CD8-positive, alpha-beta memory T cell (primary cell): ENCODE measurements at regions not wholly inside any gene's neighbourhood (a gene's known extent, or its start where the extent isn't known, plus 50 kb on each side); places are given as distances from the start of the nearest gene placed in this dataset.
"Not testable (repeated sequence)": the region's sequence is repeated elsewhere in the genome, so short reads cannot be mapped to it uniquely, and the experiment has no call there.

Source experiments
- CTCF ChIA-PET: fragments of 350-600 bp; sonication (Branson Sonifier 250); formaldehyde crosslinking; loops from one replicate; lab custom pipeline; 2021; ENCODE audit warnings: antibody characterized with exemption; lab: Charles Lee
- POLR2A ChIA-PET: fragments of 350-600 bp; sonication (Branson Sonifier 250); formaldehyde crosslinking; loops from one replicate; lab custom pipeline; 2021; ENCODE audit warnings: antibody characterized with exemption; lab: Charles Lee
- DNase-seq, 5 donors: peaks; one replicate each; pipeline versions ENCODE4 v3.0.0 to v3.0.0-alpha.2; 2020 to 2022; ENCODE audit warnings: mixed read lengths in 1 of 5
- H3K27ac ChIP-seq: one replicate; pipeline ENCODE4 v1.7.0; 2013; ENCODE audit warnings: low read depth, mild to moderate bottlenecking, low read length, moderate library complexity
- H3K27me3 ChIP-seq: 2 replicates; pipeline ENCODE4 v1.7.0; 2013; ENCODE audit warnings: low read length, mild to moderate bottlenecking; ENCODE audit not compliant: insufficient read depth, poor library complexity, severe bottlenecking
- H3K36me3 ChIP-seq: 2 replicates; pipeline ENCODE4 v1.7.0; 2013; ENCODE audit warnings: mild to moderate bottlenecking, low read length, moderate library complexity; ENCODE audit not compliant: insufficient read depth
- H3K4me1 ChIP-seq: 2 replicates; pipeline ENCODE4 v1.7.0; 2013; ENCODE audit warnings: mild to moderate bottlenecking, low read length, moderate library complexity; ENCODE audit not compliant: insufficient read depth
- H3K4me3 ChIP-seq: 2 replicates; pipeline ENCODE4 v1.7.0; 2013; ENCODE audit warnings: mild to moderate bottlenecking, low read length
- H3K9me3 ChIP-seq: 2 replicates; pipeline ENCODE4 v1.7.0; 2013; ENCODE audit warnings: mild to moderate bottlenecking, low read length
- H3K27ac Mint-ChIP-seq, 8 donors: one replicate each; pipeline ENCODE4 v1.8.0; 2020 to 2021; ENCODE audit warnings: mixed read lengths in 8 of 8, mild to moderate bottlenecking in 6 of 8, inconsistent platforms in 3 of 8, moderate library complexity in 3 of 8
- H3K27me3 Mint-ChIP-seq, 2 donors: one replicate each; pipeline ENCODE4 v1.8.0; 2020 to 2021; ENCODE audit warnings: mixed read lengths in 2 of 2, mild to moderate bottlenecking in 1 of 2, moderate library complexity in 1 of 2
- H3K36me3 Mint-ChIP-seq, 3 donors: one replicate each; pipeline ENCODE4 v1.8.0; 2020 to 2021; ENCODE audit warnings: mixed read lengths in 3 of 3, inconsistent platforms in 1 of 3, mild to moderate bottlenecking in 1 of 3
- H3K4me1 Mint-ChIP-seq, 3 donors: one replicate each; pipeline ENCODE4 v1.8.0; 2020 to 2021; ENCODE audit warnings: mixed read lengths in 3 of 3, inconsistent platforms in 1 of 3, mild to moderate bottlenecking in 1 of 3
- H3K4me3 Mint-ChIP-seq, 7 donors: one replicate each; pipeline ENCODE4 v1.8.0; 2020 to 2021; ENCODE audit warnings: mixed read lengths in 7 of 7, mild to moderate bottlenecking in 6 of 7, moderate library complexity in 4 of 7, inconsistent platforms in 2 of 7
- H3K9me3 Mint-ChIP-seq, 5 donors: one replicate each; pipeline ENCODE4 v1.8.0; 2020 to 2022; ENCODE audit warnings: mixed read lengths in 5 of 5, mild to moderate bottlenecking in 3 of 5, moderate library complexity in 2 of 5, inconsistent platforms in 1 of 5

- H3K9me3 ChIP-seq, H3K4me1 ChIP-seq, H3K36me3 ChIP-seq, H3K27me3 ChIP-seq, H3K4me3 ChIP-seq, DNase-seq, H3K4me3 Mint-ChIP-seq, H3K9me3 Mint-ChIP-seq, H3K27ac ChIP-seq, H3K4me1 Mint-ChIP-seq, POLR2A ChIA-PET, H3K36me3 Mint-ChIP-seq, H3K27ac Mint-ChIP-seq, H3K27me3 Mint-ChIP-seq, CTCF ChIA-PET: not testable (repeated sequence)
These were observed 182.5 kb upstream of the FAM20C start for GRCh38 chr7:9919-10318.

- H3K27ac ChIP-seq, H3K4me3 Mint-ChIP-seq, POLR2A ChIA-PET, H3K27ac Mint-ChIP-seq, H3K4me1 Mint-ChIP-seq, H3K36me3 ChIP-seq, CTCF ChIA-PET, H3K27me3 Mint-ChIP-seq, H3K9me3 ChIP-seq, H3K36me3 Mint-ChIP-seq, DNase-seq, H3K27me3 ChIP-seq, H3K9me3 Mint-ChIP-seq, H3K4me3 ChIP-seq, H3K4me1 ChIP-seq: not testable (repeated sequence)
These were observed 159.6 kb upstream of the FAM20C start for GRCh38 chr7:32565-33280.

- H3K9me3 ChIP-seq, DNase-seq, CTCF ChIA-PET, H3K27ac Mint-ChIP-seq, H3K4me1 Mint-ChIP-seq, POLR2A ChIA-PET, H3K36me3 Mint-ChIP-seq, H3K27me3 ChIP-seq, H3K36me3 ChIP-seq, H3K27me3 Mint-ChIP-seq, H3K4me3 ChIP-seq, H3K4me3 Mint-ChIP-seq, H3K4me1 ChIP-seq, H3K27ac ChIP-seq, H3K9me3 Mint-ChIP-seq: not testable (repeated sequence)
These were observed 157.2 kb upstream of the FAM20C start for GRCh38 chr7:35121-35541.

- H3K9me3 Mint-ChIP-seq, H3K27ac ChIP-seq, H3K27me3 ChIP-seq, H3K27ac Mint-ChIP-seq, H3K4me1 ChIP-seq, H3K27me3 Mint-ChIP-seq, POLR2A ChIA-PET, H3K36me3 Mint-ChIP-seq, H3K4me3 Mint-ChIP-seq, H3K4me1 Mint-ChIP-seq, H3K4me3 ChIP-seq, DNase-seq, H3K9me3 ChIP-seq, CTCF ChIA-PET, H3K36me3 ChIP-seq: not testable (repeated sequence)
These were observed 155.8 kb upstream of the FAM20C start for GRCh38 chr7:36539-36938.

- POLR2A ChIA-PET, H3K4me3 ChIP-seq: not testable (repeated sequence)
These were observed 154.7 kb upstream of the FAM20C start for GRCh38 chr7:37656-38055.

GRCh38 chr7:38444-38843, 153.9 kb upstream of the FAM20C start:
- H3K9me3 ChIP-seq, H3K27me3 ChIP-seq, H3K4me3 Mint-ChIP-seq, H3K36me3 ChIP-seq, DNase-seq, H3K27ac Mint-ChIP-seq, H3K4me1 ChIP-seq, CTCF ChIA-PET, H3K4me1 Mint-ChIP-seq, H3K9me3 Mint-ChIP-seq, H3K36me3 Mint-ChIP-seq, POLR2A ChIA-PET, H3K27ac ChIP-seq, H3K4me3 ChIP-seq: not testable (repeated sequence)
- H3K27me3 Mint-ChIP-seq: peaks cover 2 to 23% of the 10 kb centered on the region in 2 donors

More at GRCh38 chr7:37656-38055, 154.7 kb upstream of the FAM20C start:
- H3K36me3 Mint-ChIP-seq, H3K27ac Mint-ChIP-seq, CTCF ChIA-PET, H3K4me1 Mint-ChIP-seq, H3K4me3 Mint-ChIP-seq, H3K36me3 ChIP-seq, DNase-seq, H3K9me3 Mint-ChIP-seq, H3K27ac ChIP-seq, H3K9me3 ChIP-seq, H3K4me1 ChIP-seq, H3K27me3 ChIP-seq: not testable (repeated sequence)
- H3K27me3 Mint-ChIP-seq: peaks cover 0 to 17% of the 10 kb centered on the region in 2 donors

GRCh38 chr7:39984-40740, 152.2 kb upstream of the FAM20C start:
- POLR2A ChIA-PET, H3K9me3 Mint-ChIP-seq, H3K9me3 ChIP-seq, H3K4me3 Mint-ChIP-seq, H3K27ac Mint-ChIP-seq, H3K27me3 ChIP-seq, H3K36me3 ChIP-seq, H3K27ac ChIP-seq, H3K36me3 Mint-ChIP-seq, CTCF ChIA-PET, H3K4me1 ChIP-seq, H3K4me1 Mint-ChIP-seq, DNase-seq, H3K4me3 ChIP-seq: not testable (repeated sequence)
- H3K27me3 Mint-ChIP-seq: peaks cover 4 to 37% of the 10 kb centered on the region in 2 donors

- H3K27me3 Mint-ChIP-seq: peaks cover 11 to 46% of the 10 kb centered on the region in 2 donors
- ChIA-PET POLR2A (no interaction called here), CTCF (no interaction called here)
- Histone ChIP-seq H3K27ac (no peak overlapping the region), H3K4me1 (no peaks in the 10 kb centered on the region), H3K4me3 (no peak overlapping the region), H3K36me3 (no peaks in the 10 kb centered on the region), H3K27me3 (peaks cover 7% of the 10 kb centered on the region), H3K9me3 (no peaks in the 10 kb centered on the region)
- H3K27ac Mint-ChIP-seq: no peak overlapping the region
- no peaks in the 10 kb centered on the region for H3K36me3 Mint-ChIP-seq
- H3K9me3 Mint-ChIP-seq: peaks cover 0 to 2% (median 0%) of the 10 kb centered on the region in 5 donors
- no peak overlapping the region for H3K4me3 Mint-ChIP-seq
- DNase-seq: peak in 1 of 5 donors; percentile 20
- H3K4me1 Mint-ChIP-seq: no peaks in the 10 kb centered on the region
These were observed 151.3 kb upstream of the FAM20C start for GRCh38 chr7:40799-41750.
